Activated CD8-positive, alpha-beta memory T cell treated with anti-CD3 and anti-CD28 coated beads for 36 hours (primary cell): ENCODE measurements at regions not wholly inside any gene's neighbourhood (a gene's known extent, or its start where the extent isn't known, plus 50 kb on each side); places are given as distances from the start of the nearest gene placed in this dataset.

ENCODE experiments used
- CTCF ChIA-PET: fragments of 350-600 bp; sonication (Branson Sonifier 250); formaldehyde crosslinking; loops from one replicate; lab custom pipeline; 2021; ENCODE audit warnings: antibody characterized with exemption; lab: Charles Lee
- POLR2A ChIA-PET: fragments of 350-600 bp; sonication (Branson Sonifier 250); formaldehyde crosslinking; loops from one replicate; lab custom pipeline; 2021; ENCODE audit warnings: antibody characterized with exemption; lab: Charles Lee

GRCh38 chr12:58247633-58248032 lies 306.3 kb downstream of the ATP23 start:
- CTCF ChIA-PET, result no interaction called here

GRCh38 chr12:58248599-58248998 lies 307.2 kb downstream of the ATP23 start:
- POLR2A ChIA-PET, result no interaction called here
- CTCF ChIA-PET, result no interaction called here

More at GRCh38 chr12:58247633-58248032, 306.3 kb downstream of the ATP23 start:
- POLR2A ChIA-PET, result no interaction called here

GRCh38 chr12:58249610-58250009 lies 308.2 kb downstream of the ATP23 start:
- ChIA-PET POLR2A (no interaction called here), CTCF (no interaction called here)

- ChIA-PET CTCF (no interaction called here), POLR2A (no interaction called here)
These were observed 308.7 kb downstream of the ATP23 start for GRCh38 chr12:58250077-58250476.

GRCh38 chr12:58252914-58253313 lies 311.5 kb downstream of the ATP23 start:
- ChIA-PET POLR2A (no interaction called here), CTCF (no interaction called here)

- ChIA-PET POLR2A (no interaction called here), CTCF (no interaction called here)
These were observed 312.3 kb downstream of the ATP23 start for GRCh38 chr12:58253663-58254062.

- ChIA-PET POLR2A (no interaction called here), CTCF (no interaction called here)
These were observed 313.2 kb downstream of the ATP23 start for GRCh38 chr12:58254463-58255100.

GRCh38 chr12:58262796-58263195 lies 321.4 kb downstream of the ATP23 start:
- ChIA-PET POLR2A (no interaction called here), CTCF (no interaction called here)

- POLR2A ChIA-PET, result no interaction called here
- CTCF ChIA-PET, result no interaction called here
These were observed 322.4 kb downstream of the ATP23 start for GRCh38 chr12:58263816-58264215.

GRCh38 chr12:58268069-58268468 lies 326.7 kb downstream of the ATP23 start:
- CTCF ChIA-PET, result no interaction called here
- POLR2A ChIA-PET, result no interaction called here

- ChIA-PET POLR2A (no interaction called here), CTCF (no interaction called here)
These were observed 328.1 kb downstream of the ATP23 start for GRCh38 chr12:58269476-58269875.

- POLR2A ChIA-PET, result no interaction called here
- CTCF ChIA-PET, result no interaction called here
These were observed 329.8 kb downstream of the ATP23 start for GRCh38 chr12:58270966-58271705.

GRCh38 chr12:58272461-58272860 lies 331.1 kb downstream of the ATP23 start:
- ChIA-PET CTCF (no interaction called here), POLR2A (no interaction called here)

- ChIA-PET POLR2A (no interaction called here), CTCF (no interaction called here)
These were observed 335.9 kb downstream of the ATP23 start for GRCh38 chr12:58277231-58277630.

- POLR2A ChIA-PET, result no interaction called here
- CTCF ChIA-PET, result no interaction called here
These were observed 342.2 kb downstream of the ATP23 start for GRCh38 chr12:58283553-58283952.

- ChIA-PET POLR2A (no interaction called here), CTCF (no interaction called here)
These were observed 344.2 kb downstream of the ATP23 start for GRCh38 chr12:58285551-58285950.

GRCh38 chr12:58286353-58286752 lies 345.0 kb downstream of the ATP23 start:
- ChIA-PET POLR2A (no interaction called here), CTCF (no interaction called here)

- ChIA-PET POLR2A (no interaction called here), CTCF (no interaction called here)
These were observed 346.8 kb downstream of the ATP23 start for GRCh38 chr12:58288190-58288589.

- POLR2A ChIA-PET, result no interaction called here
- CTCF ChIA-PET, result no interaction called here
These were observed 349.7 kb downstream of the ATP23 start for GRCh38 chr12:58291106-58291505.

GRCh38 chr12:58293308-58293982 lies 352.1 kb downstream of the ATP23 start:
- ChIA-PET POLR2A (no interaction called here), CTCF (no interaction called here)

- ChIA-PET CTCF (no interaction called here), POLR2A (no interaction called here)
These were observed 353.9 kb downstream of the ATP23 start for GRCh38 chr12:58295268-58295667.
